NCI-H510A treated with DMSO at 0.1 percent for 48 hours (cell line): ENCODE measurements at regions not wholly inside any gene's neighbourhood (a gene's known extent, or its start where the extent isn't known, plus 50 kb on each side); places are given as distances from the start of the nearest gene placed in this dataset.
A peak's percentile ranks its signal among the peaks of the same experiment; 100 is the strongest.

ENCODE experiments used
- DNase-seq: peaks from one replicate; lab custom pipeline; 2025; lab: John Stamatoyannopoulos, UW

DNA sequence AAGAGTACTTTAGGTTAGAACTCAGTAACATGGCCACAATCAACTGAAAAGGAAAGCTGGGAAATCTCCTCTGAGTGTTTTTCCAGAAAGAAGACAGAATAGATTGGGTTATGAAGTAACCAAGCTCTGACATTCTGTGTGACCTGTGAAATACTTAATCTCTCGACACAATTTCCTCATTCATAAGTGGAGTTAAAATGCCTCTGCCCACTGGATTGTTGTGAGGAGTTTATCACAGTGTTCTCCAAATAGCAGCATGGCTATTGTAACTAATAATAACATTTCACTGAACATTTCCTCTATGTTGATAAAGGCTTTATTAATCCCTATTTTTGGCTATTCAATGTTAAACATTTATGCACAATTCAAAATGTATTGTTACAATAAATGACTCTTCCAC lies 311.0 kb downstream of the GABRB2 start:
- no peak for DNase-seq

- no peak for DNase-seq
Measured at GRCh38 chr5:161233553-161233952, 313.0 kb downstream of the GABRB2 start.

- peak; percentile 49 for DNase-seq
Measured at GRCh38 chr5:161230221-161230620, 316.3 kb downstream of the GABRB2 start.

GRCh38 chr5:161219816-161220215 lies 326.7 kb downstream of the GABRB2 start:
- DNase-seq: no peak

DNA sequence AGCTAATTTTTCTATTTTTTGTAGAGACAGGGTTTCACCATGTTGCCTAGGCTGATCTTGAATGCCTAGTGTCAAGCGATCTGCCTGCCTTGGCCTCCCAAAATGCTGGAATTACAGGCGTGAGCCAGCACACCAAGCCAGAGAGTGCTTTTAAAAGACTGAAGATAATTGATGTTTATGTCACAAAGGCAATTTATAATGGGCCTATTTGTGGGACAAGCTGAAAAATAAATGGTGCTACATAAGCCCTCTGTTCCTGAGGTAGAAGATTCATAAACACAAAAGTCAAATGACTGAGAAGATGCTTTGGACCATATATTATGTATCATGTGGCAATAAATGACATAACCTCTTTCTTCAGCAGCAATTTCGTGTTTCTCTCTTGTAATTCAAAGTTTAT lies 329.6 kb downstream of the GABRB2 start:
- no peak for DNase-seq

DNA sequence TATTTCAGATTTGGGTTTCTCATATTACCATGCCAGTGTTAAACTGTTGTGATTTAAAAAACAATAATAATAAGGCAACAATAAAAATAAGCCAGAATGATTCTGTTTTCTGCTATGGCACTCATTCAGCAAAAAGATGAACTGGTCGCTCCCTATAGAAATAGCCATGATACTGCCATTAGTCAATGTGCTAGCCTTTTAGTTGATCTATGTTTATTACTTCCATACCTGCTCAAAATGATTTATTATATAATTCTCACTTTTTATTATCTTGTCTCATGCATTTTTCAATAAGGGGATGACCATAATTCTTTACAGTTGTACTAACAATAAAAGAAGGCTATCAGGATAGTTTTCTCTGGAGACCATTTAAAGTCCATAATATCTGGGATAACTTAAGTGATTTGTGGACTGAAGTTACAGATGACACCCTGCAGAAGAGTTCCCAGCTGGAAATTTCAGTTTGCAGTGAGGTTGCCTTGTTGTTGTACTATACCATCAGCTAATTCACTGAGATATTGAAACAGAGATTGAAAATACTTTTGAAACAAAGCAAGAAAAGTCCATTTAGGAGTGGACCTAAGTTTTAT lies 334.3 kb downstream of the GABRB2 start:
- DNase-seq: no peak

GRCh38 chr5:161201558-161201957 lies 345.0 kb downstream of the GABRB2 start:
- no peak for DNase-seq

DNA sequence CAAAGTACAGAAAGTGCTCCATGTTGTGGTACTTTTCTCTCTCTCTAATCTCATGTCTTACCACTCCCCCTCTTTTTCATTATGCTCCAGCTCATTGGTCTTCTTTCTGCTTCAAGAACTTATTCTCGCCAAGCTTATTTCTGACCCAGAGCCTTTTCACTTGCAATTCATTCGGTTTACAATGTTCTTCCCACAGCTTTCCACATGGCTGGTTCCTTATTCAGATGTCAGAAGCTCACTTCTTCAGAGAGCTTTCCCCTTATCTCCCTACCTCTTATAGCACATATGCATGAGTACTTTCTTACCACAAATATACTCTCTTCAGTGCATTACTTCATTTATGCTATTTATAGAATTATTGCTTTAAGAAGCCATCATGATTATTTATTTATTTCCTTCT lies 338.8 kb upstream of the ATP10B start:
- DNase-seq: no peak

GRCh38 chr5:161190086-161190485 lies 338.1 kb upstream of the ATP10B start:
- no peak for DNase-seq

DNA sequence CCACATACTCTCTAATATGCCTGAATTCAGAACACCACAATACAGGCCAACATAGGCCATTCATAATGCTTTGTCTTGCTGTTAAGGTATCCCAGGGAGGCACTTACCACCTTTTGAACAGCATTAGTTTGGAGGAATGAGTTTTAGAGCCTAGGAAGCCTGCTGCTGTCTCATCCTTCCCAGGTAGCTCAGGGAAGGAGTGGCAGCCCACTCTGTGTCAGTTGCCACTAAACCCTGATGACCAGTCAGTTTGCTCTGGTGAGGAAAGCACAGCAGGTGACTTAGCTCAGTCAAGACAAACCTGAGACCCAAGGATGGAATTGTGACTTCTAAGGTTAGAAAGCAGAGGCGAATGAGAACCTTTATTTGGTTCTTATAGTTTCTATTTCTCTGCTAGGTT lies 337.4 kb upstream of the ATP10B start:
- DNase-seq: no peak

- DNase-seq: no peak
Measured at GRCh38 chr5:161183559-161183958, 331.5 kb upstream of the ATP10B start.

GRCh38 chr5:161176221-161176620 lies 324.2 kb upstream of the ATP10B start:
- DNase-seq: no peak

GRCh38 chr5:161169776-161170175 lies 317.8 kb upstream of the ATP10B start:
- no peak for DNase-seq

DNA sequence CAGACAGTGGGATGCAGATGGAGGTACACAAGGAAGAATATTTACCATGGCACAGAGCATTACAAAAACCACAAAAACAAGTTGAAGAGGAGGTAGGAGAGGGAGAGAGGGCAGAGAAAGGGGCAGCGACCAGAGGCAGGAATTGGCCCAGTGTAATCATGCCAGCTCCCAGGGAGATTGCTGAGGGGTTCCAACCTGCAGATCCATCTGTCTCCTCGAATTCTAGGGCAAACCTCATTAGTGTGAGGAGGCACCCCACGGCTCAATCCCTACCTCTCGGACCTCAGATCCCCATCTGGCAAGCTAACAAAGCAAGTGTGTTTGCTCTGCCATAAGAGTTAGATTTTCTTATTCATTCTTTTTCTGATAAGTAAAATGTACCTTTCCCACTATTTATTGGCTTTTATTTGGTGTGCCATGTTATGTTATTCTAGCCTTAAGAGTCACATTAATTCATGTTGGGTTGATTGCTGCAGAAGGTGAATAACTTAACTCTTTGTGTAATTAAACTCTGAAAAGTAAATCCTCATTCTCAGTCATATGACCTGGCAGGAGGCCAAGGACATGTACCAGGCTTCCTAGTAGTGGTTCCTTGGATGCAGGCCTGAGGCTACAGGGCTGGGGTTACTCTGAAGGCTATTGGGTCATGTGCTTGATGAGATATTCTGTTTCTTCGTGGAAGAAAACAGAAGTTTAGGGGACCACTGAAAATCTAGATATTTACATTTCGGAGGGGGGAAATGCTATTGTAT lies 315.2 kb upstream of the ATP10B start:
- peak; percentile 18 for DNase-seq

- no peak for DNase-seq
Measured at GRCh38 chr5:161165998-161166660, 314.1 kb upstream of the ATP10B start.

DNA sequence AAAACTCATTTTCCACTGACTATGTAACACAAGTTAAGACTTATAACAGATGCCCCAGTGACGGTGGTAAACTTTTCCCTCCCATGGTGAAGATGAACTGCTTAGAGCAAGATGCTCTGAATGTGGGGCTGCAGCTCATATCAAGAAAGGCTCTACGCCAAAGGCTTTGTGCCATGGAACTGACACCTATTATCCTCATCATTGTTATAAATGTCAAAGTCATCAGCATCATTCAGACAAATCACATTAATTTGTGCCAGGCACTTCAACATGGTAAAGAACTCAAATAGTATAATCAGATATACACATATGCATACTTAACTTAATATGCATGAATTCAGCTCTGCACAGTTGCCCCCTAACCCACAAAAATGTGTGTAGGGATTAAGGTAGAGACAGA lies 305.9 kb upstream of the ATP10B start:
- no peak for DNase-seq

- DNase-seq: no peak
Measured at GRCh38 chr5:161155451-161155850, 303.4 kb upstream of the ATP10B start.

GRCh38 chr5:161152415-161152940 lies 300.5 kb upstream of the ATP10B start:
- no peak for DNase-seq

GRCh38 chr5:161150441-161150988 lies 298.5 kb upstream of the ATP10B start:
- no peak for DNase-seq

GRCh38 chr5:161149078-161149477 lies 297.1 kb upstream of the ATP10B start:
- DNase-seq: no peak

- DNase-seq: no peak
Measured at GRCh38 chr5:161138751-161139455, 286.9 kb upstream of the ATP10B start.

- DNase-seq: no peak
Measured at GRCh38 chr5:161134956-161135355, 282.9 kb upstream of the ATP10B start.
